ENCODE measurements at regions not wholly inside any gene's neighbourhood (a gene's known extent, or its start where the extent isn't known, plus 50 kb on each side); places are given as distances from the start of the nearest gene placed in this dataset.

GRCh38 chr13:97135883-97136282, 86.2 kb upstream of the MBNL2 start:
- DNase-seq (ENCODE audit: low read depth): no peak

- DNase-seq (ENCODE audit: low read depth): no peak
Observed at GRCh38 chr13:97136418-97136817, 85.7 kb upstream of the MBNL2 start.

- DNase-seq (ENCODE audit: low read depth): no peak
Observed at GRCh38 chr13:97139691-97140090, 82.4 kb upstream of the MBNL2 start.

- DNase-seq (ENCODE audit: low read depth): no peak
Observed at GRCh38 chr13:97140131-97140530, 82.0 kb upstream of the MBNL2 start.

- DNase-seq (ENCODE audit: low read depth): no peak
Observed at GRCh38 chr13:97140611-97141010, 81.5 kb upstream of the MBNL2 start.

GRCh38 chr13:97141097-97141496, 81.0 kb upstream of the MBNL2 start:
- no peak for DNase-seq (ENCODE audit: low read depth)

GRCh38 chr13:97141564-97142005, 80.5 kb upstream of the MBNL2 start:
- peak; percentile 64 for DNase-seq (ENCODE audit: low read depth)

GRCh38 chr13:97142452-97142851, 79.7 kb upstream of the MBNL2 start:
- no peak for DNase-seq (ENCODE audit: low read depth)

GRCh38 chr13:97145057-97145456, 77.1 kb upstream of the MBNL2 start:
- DNase-seq (ENCODE audit: low read depth): no peak

- DNase-seq (ENCODE audit: low read depth): no peak
Observed at GRCh38 chr13:97148894-97149293, 73.2 kb upstream of the MBNL2 start.

GRCh38 chr13:97160421-97160820, 61.7 kb upstream of the MBNL2 start:
- DNase-seq (ENCODE audit: low read depth): no peak

- DNase-seq (ENCODE audit: low read depth): no peak
Observed at GRCh38 chr13:97161582-97162231, 60.4 kb upstream of the MBNL2 start.

- no peak for DNase-seq (ENCODE audit: low read depth)
Observed at GRCh38 chr13:97165502-97166425, 56.4 kb upstream of the MBNL2 start.

GRCh38 chr13:97171136-97171535, 51.0 kb upstream of the MBNL2 start:
- no peak for DNase-seq (ENCODE audit: low read depth)
